GM19351 (cell line): ENCODE measurements at regions not wholly inside any gene's neighbourhood (a gene's known extent, or its start where the extent isn't known, plus 50 kb on each side); places are given as distances from the start of the nearest gene placed in this dataset.

ENCODE experiments used
- ATAC-seq: cut with Tn5 transposase; IDR thresholded peaks from one replicate; pipeline ENCODE4 v1.9.1; 2021; ENCODE audit warnings: mild to moderate bottlenecking, moderate library complexity; ENCODE audit not compliant: unreplicated experiment

DNA sequence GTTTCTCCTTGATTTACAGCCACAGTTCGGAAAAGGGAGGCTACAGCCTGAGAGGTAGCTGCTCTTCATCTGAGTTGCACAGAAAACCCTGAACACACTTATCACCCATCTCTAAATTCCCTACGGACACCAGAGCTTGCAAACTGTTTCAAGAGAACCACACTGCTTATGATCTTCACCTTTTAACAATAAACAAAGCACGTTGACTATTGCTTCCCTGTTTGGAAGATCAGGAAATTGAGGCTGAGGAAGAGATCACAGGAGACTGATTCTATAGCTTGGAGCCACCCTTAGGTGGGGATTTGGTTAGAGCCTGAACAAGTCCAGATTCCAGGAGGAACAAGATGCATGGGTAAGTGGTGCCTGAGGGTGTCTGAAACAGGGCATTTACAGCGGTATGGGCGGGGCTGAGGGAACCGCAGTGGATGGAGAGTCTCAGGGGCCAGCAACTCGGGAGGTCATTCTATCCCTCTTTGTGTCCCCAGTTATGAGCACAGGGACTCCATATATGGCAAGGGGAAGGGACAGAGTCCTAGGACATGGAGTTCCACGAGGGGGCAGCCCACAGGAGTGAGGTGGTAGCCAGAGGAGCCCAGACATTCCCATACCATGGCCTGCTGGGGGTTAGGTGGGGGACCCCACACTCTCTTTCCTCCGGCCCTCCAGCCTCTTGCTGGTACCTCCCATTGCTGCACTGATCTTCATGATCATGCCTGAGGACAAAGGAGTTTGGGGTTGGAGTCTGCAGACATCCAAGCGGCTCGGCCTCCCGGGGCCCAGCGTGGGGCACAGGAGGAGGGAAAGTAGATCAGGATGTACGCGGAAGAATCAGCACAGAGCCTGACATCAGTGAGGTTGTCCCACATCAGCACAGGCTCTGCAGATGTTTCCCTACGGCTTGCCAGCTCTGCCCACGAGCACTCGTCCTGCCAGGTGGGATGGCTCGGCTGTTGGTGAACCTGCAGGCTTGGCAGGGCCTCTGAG lies 162.3 kb upstream of the ZNF536 start:
- no peak for ATAC-seq

DNA sequence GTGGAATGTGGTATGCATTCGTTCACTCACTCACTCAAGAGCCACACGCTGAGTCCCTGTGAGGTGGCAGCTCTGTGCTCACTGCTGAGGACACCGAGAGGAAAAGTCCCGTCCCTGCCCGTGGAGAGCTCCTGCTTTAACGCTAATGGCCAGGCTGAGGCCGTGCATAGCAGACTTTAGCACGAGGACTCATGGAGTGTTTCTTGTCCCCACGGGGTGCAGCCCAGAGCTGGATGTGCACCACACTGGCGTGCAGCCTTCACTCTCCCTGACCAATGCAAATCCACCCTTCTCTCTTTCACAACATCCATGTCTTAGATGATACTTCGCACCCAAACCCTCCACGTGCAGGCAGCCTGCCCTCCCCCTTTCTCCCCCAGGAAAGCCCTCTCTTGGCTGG lies 159.6 kb upstream of the ZNF536 start:
- ATAC-seq, result no peak

DNA sequence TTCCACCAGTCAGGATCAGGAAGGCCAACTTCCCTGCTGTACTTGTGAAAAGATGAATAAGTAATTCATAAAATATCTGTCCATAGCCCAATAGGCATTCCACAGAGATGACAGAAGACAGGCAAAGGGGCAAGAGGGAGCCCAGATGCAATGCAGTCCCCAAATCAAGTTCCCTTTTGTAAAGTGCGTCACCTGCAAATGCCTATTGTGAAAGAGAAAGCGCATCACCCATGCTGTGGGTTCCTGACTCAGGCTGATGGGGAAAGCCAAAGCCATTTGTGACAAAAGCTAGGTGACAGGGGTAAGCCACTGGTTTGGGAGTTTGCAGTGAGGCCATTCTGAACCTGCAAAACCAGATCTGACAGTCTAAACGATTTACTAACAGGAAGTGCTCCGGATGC lies 157.5 kb upstream of the ZNF536 start:
- ATAC-seq, result no peak

DNA sequence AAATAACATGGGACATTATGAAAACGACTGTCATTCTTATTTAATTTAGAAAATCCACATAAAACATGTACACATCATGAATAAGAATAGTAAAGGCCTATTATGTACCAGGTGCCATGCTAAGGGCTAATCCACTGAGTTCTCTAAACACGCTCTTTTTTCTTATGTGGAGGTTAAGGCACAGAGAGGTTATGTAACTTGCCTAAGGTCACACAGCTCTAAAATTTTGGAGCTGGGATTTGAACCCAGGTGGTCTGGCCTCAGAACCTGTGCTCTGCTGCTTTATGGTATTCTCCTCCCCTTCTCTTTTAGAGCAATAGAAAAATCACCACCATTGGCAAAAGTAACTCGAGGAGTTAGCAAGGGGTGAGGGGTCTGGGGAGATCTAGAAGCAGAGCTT lies 156.9 kb upstream of the ZNF536 start:
- ATAC-seq, result no peak

DNA sequence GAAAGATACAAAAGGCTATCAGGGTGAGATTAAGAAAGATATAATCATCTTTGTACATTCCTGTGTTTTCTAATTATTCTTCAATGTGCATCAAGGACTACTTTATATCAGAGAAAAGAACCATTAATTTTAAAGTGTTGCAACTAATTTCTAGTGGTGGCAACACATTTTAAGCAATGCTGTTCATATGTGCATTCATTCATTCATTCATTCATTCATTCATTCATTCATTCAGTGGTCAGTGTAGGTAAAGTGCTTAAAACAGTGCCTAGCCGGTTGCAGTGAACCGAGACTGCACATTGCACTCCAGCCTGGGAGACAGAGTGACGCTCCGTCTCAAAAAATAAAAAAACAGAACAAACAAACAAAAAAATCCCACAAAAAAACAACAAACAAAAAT lies 155.7 kb upstream of the ZNF536 start:
- ATAC-seq, result no peak

DNA sequence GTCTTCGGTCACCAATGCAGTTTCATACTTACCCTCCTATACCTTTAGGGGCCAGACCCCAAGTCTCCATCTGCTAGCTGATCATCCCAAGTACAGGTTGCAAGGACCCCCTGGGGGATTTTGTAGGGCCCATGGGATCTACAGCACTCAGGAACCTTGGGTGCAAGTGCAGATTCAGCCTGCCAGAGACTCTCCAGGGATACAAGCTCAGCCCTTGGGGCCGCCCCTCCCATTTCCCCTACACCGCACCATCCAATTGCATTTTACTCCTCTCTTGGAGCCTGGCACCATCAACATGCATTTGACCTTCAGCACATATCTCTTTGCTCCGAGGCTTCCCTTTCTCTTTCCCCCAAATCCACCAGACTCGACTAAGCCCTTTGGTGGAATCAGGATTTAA lies 154.7 kb upstream of the ZNF536 start:
- no peak for ATAC-seq

DNA sequence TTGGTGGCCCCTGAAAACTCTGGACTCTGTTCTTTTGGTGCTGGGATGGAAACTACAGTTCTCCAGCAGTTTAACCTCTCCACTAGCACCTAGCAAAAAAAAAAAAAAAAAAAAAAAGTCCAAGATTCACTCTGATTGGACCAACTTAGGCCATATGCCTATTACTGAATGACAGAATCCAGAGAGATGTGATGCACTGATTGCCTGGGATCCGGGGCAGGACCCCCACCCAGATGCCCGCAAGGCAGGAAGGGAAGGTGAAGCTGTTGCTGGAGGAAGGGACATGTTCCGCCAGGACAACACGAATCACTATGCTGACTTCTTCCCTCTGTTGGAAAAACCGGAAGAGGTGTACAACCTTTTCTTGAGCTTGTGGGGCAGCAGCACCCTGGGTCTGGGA lies 152.5 kb upstream of the ZNF536 start:
- ATAC-seq, result no peak

DNA sequence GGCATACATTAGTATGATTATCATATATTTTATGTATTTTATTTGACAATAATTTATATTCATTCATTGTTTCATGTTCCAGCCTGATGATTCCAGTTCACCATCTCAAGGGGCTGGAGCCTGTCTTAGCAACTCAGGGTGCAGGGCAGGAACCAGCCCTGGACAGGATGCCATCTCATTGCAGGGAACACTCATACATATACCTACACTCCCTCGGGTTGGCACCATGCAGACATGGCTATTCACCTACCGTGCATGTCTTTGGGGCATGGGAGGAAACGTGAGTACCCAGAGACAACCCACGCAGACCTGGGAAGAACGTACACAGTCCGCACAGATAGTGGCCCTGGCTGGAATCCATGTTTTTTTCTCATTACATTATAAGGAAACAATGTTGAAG lies 151.0 kb upstream of the ZNF536 start:
- ATAC-seq, result no peak

DNA sequence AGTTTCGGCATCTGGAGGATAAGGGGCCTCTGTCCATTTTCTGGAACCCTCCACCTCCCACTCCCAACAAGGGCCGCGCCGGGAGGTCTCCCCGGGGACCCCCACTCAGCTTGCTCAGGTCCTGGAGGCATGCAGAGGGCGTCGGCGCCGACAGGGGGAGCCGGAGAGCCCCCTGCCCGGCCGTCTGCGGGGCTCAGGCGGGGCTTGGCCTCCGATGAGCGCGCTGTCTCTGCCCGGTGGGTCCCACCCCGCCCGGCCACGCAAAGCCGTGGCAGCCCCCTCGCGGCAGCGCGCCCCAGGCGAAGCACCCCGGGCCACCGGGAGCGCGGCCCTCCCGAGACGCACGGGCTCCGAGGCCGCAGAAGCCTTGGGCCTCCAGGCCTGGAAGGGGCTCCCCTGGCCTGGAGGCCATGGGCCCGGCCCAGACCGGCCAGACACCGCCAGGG lies 149.7 kb upstream of the ZNF536 start:
- no peak for ATAC-seq

DNA sequence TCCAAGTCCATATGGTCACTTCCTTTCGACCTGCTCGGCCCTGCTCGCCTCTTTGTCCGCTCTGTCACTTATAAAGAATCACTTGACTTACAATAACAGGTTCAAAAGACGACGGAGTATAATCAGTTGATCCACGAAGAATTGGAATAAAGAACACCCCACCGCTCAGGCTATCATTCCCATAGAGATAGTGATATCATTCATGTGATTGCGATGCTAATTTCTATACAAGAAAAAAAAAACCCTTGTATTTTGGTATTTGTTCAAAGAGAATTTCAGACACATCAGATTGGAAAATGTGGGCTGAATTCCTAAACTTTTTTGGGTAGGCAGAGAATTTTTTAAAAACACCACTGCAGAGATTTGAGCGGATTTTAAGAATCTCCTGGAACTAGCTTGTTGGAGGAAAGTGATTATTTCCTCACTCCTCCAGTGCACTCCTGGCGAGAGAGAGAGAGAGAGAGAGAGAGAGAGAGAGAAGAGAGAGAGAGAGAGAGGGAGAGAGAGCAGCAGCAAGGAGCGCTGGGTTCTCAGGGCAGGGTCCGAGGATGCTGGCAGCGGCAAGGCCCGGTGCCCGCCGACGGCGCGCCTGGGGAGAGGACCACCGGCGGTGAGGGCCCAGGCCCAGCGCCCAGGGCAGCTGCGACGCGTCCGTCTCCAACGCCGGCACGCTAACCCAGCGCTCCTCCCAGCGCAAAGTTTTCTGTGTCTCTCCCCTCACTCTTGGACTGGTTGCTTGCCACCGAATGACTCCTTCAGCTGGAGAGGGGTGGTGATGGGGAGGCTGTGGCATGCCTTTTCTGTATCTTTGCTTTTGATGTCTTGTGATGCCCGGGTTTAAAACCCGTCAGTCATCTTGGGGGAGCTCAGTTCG lies 149.0 kb upstream of the ZNF536 start:
- ATAC-seq, result no peak

DNA sequence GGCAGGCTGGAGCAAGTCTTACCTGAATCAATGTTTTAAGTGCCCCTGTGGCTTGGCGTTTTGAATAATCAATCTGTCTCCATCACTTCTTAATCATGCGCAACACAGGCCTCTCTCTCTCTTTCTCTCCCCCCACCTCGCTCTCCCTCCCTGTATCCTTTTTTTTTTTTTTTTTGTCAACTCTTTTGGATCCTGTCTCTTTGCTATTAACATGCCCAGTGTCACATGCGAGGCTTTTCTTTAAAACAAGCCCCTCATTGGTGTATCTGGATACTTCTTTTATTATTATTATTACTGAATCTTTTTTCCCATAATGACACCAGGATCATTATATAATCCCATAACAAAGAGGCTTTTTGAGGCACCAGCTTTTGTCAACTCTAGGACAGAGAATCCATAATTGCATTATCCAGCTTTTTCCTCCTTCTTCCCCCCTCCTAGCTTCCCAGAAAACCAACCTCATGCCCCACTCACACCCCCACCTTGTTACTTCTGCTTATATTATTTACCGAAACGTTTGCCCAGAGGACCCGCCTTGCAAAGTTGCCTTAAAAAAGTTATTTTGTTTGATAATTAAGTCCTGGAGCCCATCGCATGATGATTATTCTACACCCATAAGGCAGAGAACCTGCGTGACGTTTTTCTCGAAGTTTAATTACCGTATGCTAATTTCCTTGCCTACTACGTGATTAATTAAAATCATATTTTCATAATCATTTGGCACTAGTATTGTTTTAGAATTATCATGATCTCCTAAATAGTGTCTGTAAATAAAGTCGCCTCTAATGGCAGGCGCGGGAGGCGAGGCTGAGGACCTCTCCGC lies 148.1 kb upstream of the ZNF536 start:
- ATAC-seq, result no peak

DNA sequence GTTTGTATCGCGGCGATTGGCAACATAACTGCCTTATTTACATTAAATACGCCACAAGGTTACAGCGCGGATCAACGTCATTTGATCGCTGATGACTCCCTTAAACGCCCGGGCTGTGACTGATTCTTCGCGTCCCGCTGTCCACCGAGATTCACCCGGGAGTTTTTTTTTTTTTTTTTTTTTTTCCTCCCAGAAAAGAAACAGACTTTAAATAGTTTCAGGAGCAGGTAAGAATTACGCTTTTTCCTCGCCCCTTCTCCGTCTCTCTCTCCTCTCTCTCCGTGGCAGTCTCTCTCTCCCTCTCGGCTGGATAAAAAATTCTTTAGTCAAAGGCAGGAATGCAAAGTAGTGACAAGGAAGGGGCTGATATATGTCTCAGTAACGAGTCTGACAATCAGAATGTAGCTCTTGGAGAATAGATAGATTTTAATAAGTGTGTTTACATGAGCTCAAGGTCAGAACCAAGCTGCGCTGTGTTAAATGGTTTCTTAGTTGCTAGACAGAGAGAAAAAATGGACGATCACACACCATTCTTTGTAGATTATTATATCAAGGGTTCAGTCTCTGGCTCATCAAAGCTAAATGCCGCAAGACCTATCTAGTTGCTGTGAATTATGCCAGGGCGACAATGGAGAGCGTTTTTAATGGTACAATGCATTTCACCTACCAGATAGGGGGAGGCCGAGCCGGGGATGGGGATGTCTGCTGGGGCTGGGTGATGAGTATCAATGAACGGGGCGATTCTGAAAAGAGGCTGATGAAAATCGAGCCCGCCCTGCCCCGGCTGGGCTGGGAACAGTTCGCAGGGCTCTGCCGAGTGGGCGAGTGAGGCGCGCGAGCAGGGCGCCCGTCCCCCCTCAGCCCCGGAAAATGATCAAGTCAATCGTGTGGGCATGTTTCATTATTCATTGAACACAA lies 147.2 kb upstream of the ZNF536 start:
- ATAC-seq, result no peak

DNA sequence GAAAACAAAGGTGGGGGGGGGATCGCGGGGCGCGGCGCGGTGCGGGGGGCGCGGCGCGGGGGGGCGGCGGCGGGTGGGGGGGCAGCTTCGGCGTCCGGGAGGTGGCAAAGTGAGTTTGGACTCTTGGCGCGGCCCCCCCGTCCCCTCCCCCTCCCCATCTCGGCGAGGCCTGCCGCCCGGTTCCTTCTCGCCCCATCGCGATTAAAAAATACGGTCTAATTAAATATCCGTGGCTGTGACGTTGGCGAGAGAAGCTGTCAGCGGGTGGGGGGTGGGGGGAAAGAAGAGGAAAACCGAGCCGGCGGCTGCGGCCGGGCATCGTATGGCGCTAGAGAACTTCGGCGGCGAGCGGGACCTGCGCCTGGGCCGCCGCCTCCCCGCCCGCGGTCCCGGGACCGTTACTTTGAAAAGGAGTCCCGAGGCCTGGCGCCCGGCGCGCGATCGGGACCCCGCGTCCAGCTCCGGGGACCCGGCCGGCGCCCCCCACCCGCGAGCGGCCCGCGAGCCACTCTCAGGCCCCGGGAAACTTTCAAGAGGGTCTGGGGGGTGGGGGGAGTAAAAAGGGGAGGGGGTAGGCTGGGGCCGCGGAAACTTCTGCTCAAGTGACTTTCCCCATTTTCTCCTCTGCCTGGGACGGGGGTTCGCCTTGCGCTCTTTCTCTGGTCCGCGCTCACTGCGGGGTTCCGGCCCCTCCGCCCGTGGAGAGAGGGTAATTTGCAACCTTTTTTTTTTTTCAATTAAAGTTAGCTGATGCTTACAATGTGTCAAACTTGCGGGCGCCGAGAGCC lies 146.3 kb upstream of the ZNF536 start:
- no peak for ATAC-seq

DNA sequence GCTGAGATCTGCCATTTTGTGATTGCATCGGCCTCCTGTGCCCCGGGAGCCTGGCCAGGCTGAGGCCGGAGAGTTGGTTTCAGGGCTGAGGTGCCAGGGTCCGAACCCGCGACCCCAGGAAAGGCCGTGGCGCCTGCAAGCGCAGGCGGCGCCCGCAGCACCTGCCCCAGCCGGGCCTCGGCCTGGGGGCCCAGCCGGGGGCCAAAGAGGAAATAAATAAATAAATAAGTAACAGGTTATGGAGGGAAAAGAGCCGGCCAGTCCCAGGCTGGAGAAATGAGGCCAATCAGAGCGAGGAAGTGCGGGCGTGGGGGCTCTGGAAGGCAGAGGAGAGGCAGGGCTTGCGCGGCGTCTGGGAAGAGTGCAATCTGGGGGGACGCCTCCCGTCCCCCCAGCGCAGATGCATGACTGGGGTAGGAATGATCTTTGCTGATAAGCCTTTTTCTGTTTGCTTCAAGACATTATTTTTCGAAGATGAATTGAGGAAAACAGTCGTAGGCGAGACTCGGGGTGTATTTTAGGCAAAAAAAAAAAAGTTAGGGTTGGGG lies 145.6 kb upstream of the ZNF536 start:
- ATAC-seq, result no peak

DNA sequence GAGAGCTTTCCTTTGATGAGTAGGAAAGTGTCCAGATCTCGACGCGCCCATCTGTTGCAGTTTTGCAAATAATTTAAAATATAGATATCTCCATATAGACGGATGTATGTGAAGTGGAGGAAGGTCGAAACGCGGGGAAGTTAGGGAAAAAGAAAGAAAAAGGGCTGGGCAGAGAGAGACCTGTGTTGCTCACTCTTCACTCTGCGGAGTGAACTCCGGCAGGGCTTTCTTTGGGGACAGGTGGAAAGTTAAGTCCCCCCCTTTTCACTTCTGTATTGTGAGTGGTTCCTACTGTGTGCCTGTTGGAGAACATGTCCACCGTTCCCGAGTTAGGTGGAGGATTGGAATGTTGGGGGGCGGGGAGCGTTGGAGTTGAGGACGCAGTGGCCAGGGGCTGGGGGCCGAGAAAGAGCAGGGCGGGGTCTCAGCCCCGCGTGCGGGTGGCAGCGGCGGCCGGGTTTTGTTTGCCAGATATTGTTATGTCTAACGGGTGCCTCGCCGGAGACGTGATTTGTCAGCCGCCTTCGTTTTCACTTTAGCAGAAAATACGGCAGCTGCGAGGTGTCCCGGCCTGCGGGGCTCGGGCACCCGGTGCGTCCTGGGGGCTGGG lies 145.1 kb upstream of the ZNF536 start:
- peak; percentile 24 for ATAC-seq

DNA sequence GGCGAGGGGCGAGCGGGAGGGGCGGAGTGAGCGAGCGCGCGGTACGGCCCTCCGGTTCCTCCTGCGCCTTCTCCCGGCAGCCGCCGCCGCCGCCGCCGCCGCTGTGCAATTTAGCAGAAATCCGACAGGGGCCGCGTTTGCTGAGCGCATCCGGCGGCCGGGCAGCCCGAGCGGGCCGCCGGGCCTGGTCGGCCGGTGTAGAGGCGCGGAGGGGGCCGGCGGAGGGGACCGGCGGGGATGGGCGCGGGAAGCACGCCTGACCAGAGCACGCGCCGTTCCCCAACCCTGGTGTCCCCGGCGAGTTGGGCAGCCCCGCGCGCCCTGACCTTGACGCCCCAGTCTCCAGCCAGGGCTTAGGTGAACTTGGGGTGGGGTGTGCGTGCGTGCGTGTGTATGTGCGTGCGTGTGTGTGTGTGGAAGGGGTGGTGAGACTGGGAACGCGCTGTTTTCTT lies 144.5 kb upstream of the ZNF536 start:
- peak; percentile 85 for ATAC-seq

DNA sequence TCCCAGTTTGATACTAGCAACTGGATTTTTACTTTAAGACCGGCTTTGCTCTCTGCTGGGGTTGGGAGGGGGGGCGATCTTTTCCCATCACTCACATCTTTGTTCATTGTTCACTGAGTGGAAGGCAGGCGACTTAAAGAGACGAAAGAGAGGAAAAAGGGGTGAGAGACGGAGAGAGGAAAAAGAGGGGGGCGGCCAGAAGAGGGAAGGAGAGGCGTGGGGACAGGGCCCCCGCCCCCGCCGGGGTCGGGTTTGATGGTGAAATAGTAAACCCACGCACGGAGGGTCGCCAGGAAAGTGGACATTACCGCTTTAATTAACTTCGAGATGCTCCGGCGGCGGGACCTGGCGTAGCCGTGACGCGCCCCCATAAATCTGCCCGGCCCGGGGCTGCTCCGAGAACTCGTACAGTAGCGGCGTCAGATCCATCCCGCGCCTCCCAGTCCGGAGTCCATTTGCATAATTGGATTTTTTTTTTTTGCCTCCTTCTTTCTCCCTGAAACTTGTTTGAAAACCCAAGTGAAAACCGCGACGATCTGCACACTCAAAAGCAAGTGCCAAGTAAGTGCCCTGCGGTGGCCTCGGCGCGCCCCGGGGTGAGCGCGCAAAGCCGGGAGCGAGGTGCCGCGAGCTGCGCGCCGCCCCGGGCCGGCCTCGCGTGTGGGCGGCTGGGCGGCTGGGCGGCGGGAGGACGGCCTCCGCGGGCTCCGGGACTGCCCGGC lies 143.9 kb upstream of the ZNF536 start:
- ATAC-seq, result no peak
